ENCODE measurements at regions not wholly inside any gene's neighbourhood (a gene's known extent, or its start where the extent isn't known, plus 50 kb on each side); places are given as distances from the start of the nearest gene placed in this dataset.
"Not testable (repeated sequence)": the region's sequence is repeated elsewhere in the genome, so short reads cannot be mapped to it uniquely, and the experiment has no call there.

DNA sequence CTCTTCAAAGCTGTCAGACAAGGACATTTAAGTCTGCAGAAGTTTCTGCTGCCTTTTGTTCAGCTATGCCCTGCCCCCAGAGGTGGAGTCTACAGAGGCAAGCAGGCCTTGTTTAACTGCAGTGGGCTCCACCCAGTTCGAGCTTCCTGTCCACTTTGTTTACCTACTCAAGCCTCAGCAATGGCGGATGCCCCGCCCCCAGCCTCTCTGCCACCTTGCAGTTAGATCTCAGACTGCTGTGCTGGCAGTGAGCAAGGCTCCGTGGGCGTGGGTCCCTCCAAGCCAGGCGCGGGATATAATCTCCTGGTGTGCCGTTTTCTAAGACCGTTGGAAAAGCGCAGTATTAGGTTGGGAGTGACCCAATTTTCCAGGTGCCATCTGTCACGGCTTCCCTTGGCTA, 144.5 kb upstream of the GOT2 start:
- not testable (repeated sequence) for DNase-seq

DNA sequence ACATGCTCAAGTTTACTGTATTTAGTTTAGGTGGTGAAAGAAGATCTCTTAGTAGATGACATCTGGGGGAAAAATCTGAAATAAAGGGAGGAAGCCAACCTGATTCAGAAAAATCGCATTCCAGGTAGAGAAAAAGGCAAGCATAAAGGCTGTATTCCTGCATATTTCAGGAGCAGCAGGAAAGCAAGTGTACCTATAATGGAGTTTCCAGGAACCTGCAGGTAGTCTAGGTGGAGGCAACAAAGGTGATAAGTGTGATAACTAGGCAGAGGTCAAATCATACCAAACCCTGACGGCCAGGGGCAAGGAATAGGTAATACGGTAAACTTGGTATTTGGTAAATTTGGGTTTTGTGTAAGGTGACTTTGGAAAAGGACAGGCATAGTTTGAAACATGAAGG, 132.8 kb upstream of the GOT2 start:
- DNase-seq: no peak

DNA sequence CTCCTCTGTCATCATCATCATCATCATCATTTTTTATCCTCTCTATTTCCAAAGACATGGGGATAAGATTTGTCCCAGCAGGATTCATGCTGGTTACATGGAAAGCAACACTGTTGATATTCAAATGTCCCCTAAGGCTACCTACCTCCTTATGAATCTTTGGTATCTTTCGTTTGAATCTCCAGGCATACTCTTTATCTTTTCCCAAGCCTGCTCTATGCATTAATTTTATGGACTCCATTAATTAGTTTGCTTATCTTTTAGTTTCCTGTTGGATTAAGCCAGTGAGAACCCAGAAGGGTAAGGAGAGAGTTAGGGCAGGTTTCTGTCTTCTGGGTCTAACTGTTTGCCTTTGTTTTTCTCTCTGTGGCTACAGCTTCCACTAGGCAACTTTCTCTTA, 129.6 kb upstream of the GOT2 start:
- no peak for DNase-seq

DNA sequence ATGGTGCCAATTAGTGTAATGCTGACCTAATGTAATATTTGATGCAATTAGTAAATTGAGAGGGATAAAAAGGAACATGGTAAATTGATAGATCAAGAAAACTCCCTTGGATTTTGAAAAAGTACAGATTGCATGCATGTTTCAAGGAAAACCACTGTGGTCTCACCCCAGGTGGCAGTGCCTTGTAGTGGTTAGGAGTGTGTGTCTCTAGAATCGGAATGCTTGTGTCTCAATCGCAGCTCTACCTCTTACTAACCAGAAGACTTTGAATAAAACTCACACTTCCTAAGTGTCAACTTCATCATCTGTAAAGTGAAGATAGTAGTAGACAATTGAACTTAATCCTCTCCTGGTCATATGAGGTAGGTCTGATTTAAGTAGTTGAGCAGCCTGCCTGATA, 128.9 kb upstream of the GOT2 start:
- no peak for DNase-seq

DNA sequence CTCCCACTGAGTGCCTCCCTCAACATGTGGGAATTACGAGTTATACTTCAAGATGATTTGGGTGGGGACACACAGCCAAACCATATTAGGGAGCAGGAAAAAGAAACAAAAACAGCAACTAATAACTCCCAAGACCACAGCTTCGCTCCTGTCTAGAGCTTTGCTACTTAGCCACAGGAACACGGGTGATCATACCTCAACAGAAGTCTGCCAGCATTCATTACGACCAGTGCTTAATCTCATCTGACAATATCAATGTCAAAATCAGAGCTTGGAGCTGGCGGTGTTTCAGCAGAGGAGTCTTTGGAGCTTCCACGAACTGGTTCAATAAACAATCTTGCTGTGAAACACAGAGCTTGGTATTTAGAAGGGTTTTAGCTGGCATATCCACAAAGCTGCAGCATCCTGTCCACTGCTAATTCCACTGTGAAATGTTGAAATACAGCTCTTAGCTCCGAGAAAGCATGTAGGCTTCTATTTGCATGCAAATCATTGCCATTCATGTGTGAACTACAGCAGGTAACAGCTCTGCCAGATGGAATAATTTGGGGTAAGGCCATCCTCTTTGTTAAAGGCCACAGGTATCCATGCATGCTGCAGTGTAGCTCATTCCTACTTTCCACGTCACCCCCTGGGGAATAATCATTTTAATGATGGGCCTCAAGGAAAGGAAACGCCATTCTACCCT, 128.4 kb upstream of the GOT2 start:
- no peak for DNase-seq

DNA sequence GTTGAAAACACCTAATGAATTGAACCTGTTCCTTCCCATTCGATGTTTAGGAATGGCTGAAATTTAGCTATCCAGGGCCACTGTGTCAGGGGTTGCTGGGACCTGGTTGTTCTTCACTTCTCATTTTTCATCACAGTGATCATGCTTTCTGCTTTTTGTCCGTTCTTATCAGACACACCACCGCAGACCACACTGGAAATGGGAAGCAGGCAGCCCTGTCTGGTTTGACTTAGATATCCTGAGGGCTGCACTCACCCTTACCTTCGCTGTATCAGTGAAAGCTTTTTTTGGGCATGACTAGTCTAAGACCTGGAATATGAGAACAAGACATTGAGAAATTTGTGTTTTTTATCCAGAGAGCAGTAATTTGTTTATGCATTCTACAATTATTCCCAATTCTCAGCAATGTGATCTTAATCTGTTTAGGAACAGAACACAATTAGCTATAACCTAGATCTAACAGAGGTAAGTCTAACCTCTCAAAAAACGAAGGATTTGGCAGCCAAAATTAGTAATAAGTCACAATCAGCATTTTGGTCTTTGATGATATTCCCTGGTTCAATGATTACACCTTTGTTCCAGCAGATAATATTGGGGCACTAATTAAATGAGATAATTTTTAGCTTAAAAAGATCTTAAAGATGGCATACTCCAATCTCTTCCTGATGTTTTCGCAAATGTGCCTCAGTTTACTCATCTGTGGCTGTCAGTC, 126.0 kb upstream of the GOT2 start:
- no peak for DNase-seq

DNA sequence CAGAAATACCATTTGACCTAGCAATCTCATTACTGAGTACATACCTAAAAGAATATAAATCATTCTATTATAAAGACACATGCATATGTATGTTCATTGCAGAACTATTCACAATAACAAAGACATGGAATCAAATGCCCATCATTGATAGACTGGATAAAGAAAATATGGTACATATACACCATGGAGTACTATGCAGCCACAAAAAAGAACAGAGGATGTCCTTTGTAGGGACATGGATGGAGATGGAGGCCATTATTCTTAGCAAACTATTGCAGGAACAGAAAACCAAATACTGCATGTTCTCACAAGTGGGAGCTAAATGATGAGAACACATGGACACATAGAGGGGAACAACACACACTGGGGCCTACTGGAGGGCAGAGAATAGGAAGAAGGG, 124.5 kb upstream of the GOT2 start:
- not testable (repeated sequence) for DNase-seq

DNA sequence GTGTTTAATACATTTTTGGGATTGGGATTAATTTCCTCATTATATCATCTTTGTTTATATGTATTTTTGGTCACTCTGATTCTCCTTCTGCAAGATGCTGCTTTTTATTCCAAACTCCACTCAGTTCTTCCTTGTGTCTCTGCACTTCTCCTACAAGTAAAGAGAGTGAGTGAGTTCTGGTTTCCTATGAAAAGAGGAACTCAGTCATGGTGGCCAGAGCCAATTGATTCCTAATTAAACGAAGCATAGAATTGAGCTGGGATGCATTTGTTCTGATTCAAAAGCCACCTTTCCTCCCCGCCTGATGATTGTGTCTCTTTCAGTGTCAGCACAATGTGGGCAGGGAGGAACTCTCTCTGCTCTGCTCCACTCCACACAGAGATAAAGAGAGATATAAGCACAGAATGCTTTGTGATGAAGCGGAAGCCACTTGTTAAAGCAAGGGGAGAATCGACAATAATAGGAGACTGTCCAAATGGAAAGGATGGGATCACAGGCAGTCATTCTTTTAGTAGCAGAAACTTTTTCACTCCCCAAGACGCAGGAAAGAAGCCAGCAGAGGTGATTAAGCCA, 121.3 kb upstream of the GOT2 start:
- no peak for DNase-seq

DNA sequence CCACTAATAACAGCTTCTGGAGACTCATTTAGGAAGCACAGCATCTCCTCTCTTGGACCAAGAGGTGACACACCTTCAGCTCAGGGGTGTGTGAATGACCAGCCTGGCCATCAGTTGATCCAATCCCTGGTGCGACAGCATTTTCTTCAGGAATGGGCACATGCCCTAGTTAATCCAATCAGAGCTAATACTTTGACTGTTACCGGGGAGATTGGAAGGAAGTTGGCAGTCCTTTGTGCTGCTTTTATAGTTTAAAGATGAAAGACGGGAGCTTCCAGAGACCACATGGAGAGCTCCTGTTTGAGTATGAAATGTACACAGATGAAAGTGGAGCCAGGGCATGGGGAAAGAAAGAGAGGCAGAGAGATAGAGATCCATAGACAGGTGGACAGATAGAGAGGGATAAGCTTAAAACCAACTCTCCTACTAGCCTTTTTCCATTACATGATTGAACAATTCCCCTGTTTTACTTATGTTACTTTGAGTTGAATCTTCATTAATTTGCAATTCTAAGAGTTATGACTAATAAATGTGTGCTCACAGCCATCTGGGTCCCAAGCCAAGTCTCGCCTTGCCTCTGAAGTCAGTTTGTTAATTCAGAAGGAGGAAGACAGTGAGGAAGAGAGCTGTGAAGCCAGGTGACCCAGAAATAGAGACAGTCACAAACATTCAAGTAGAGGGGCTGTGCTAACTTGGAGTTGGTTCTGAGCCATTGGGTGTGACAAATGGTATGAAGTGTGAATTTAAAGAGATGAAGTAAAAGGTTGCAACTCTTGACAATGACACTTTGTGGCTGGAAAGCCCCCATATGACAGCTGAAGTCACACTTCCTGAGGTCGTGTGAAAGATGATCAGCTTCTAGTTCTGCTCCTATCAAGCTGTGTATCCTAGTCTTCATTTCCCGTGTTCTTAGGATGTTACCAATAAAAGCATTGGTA, 120.0 kb upstream of the GOT2 start:
- no peak for DNase-seq

DNA sequence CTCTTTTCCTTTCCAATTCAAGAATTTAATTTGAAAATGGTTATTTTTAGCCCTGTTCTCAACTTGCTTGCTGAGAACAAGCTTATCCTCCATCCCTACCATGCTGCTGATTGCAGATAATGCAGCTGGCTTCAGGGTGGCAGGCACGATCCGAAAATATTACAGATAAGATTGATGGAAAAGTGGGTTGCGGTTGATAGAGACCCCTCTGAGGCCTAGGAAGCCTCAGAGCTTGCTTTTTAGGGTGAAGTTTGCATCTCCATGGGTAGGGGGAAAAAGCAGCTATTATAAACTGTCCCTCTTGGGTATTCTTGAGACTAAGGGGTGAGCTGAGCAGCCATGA, 116.5 kb upstream of the GOT2 start:
- no peak for DNase-seq

DNA sequence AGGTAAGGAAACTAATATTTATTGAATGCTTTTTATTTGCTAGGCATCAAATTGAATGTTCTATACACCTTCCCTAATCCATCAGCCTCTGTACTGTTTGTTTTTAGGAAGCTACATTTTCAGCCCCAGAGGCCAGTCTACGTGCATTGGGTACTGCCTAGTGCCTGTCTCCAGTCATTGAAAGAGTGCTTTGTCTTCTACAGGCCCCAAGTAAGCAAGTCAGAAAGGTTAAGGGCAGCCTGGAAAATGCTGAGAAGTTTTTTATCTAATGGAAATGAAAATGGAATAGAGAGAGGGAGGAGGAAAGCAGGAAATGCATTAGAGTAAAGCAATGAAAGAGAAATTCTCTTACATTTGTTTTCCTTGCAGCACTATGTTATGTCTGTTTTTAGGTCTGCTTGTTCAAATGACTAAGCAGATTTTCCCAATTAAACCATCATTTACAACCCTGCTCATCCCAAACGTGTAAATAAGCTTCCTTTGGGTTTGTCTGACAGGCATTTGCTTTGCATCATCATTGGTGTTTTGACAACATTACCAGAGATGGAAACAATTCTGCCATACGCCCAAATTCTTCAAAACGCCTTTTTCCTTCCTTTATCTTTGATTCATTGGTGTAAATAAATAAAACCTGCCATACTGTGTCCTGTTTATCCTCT, 116.0 kb upstream of the GOT2 start:
- DNase-seq: no peak

DNA sequence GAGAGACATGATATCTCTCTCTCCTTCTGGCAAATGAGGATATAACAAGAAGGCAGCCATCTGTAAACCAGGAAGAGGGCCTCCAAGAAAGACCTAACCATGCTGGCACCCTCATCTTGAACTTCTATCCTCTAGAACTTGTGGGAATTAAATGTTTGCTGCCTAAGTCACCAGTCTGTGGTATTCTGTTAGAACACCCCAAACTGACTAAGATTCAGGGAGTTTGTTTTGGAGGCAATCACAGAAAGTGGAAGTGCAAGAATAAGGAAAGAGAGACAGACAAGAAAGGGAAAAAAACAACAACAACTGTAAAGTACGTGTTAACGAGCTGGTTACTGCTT, 114.5 kb upstream of the GOT2 start:
- DNase-seq: no peak

DNA sequence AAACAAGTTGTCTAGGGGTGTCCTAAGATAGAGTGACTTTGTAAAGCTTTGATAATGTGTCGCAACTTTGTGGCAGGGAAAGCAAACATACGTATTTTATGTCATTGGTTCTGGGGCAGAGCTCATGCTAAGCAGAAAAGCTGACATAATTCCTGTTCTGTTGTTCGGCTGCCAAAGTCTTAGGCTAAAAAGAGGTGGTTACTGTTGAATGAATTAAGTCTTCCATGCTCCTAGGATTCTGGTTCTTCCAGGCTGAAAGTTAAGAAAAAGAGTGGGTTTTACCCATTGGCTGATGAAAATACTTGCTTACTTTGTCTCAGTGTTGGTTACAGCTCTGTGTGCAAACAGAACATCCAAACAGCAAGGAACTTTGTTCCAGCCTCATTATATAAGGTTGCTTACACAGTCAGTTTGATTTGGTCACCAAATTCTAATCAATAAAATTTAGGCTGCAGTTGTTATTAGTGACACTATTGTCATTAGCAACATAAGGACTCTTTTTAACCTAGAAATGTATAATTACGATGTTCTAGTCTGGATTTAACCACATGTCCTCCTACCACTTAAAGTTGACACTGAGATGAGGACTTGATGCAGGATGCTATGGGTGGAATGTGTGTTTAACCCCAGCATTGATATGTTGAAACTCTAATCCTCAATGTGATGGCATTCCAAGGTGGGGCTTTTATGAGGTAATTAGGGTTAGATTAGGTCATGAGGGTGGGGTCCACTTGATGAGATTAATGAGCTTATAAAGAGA, 114.0 kb upstream of the GOT2 start:
- no peak for DNase-seq

DNA sequence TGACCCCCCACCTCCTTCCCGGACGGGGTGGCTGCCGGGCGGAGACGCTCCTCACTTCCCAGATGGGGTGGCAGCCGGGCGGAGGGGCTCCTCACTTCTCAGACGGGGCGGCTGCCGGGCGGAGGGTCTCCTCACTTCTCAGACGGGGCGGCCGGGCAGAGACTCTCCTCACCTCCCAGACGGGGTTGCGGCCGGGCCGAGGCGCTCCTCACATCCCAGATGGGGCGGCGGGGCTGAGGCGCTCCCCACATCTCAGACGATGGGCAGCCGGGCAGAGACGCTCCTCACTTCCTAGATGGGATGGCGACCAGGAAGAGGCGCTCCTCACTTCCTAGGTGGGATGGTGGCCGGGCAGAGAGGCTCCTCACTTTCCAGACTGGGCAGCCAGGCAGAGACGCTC, 112.1 kb upstream of the GOT2 start:
- not testable (repeated sequence) for DNase-seq

DNA sequence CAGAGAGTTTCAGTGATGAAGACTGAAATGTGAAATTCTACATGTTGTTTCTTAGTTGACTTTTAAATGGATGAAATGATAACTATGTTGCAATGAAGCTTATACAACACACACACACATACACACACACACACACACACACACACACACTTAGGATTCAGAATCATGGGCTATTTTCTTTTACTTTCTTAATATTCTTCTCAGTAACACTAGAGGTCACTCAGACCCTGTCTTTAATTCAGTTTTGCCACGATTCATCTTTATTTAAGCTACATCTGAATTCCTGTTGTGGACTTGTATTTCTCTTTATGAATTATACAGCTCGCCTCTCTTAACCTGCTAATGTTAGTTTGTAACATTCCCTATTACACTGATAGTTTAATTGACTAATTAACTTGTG, 109.6 kb upstream of the GOT2 start:
- no peak for DNase-seq

DNA sequence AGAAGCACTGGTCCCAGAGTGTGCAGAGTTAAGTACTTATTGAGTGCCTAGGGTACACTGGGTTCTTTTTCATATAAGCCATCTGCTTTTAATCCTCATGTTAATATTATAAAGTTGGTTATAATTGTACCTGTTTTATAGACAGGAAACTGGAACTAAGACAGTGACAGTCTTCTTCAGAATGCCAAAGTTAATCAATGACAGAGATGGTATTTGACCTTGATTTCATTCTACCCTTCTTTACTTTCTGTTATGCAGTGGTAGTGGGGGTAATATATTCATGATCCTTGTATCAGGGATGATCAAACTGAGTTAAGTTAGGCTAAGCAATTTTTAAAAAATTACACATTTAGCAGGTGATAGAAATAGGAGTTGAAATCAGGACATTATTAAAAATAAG, 108.6 kb upstream of the GOT2 start:
- no peak for DNase-seq

DNA sequence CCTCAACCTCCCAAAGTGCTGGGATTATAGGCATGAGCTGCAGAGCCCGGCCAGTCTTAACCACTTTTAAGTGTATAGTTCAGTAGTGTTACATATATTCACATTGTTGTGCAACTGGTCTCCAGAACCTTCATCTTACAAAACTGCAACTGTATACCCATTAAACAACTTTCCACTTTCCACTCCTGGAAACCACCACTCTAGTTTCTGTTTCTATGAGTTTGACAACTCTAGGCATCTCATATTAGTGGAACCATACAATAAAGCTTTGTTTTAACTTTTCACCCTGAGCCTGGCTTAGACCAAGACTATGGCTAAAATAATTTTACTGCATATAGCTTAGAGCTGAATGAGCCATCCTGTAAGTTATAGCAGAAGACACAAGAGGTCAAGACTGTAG, 108.0 kb upstream of the GOT2 start:
- no peak for DNase-seq

DNA sequence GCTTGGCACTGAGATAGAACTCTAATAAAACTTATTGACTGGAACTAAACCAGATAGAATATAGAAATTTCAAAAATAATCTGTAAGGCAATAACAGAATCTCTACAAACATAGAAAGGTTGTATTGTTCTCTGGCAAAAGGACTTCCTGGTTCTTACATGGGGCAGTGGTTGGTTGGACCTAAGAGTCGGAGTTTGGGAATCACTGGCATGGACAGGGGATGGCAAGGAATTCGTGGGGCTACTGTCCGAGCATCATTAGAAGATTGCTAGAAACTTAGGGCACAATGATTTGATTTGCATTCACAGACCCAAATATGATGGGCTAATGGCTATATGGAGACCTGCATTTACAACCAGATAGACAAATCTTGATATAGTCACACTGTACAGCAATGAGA, 103.8 kb upstream of the GOT2 start:
- no peak for DNase-seq

DNA sequence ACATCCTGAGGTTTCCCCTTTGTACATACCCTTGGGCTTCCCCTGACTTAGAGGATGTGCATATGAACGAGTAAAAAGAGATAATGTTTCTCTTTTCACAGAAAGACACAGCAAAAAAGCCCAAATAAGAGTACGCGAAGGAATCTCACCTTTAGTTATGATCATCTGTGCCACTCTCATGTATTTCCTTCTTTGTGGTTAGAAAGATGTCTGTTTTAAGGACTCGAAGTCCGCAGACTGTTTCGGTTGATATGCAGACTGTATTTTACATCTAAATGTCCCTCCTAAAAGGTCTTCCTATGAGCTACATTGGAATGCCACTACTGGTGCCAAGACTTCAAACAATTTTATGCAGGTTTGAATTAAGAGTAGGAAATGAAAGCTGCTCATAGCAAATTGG, 102.3 kb upstream of the GOT2 start:
- DNase-seq: no peak

DNA sequence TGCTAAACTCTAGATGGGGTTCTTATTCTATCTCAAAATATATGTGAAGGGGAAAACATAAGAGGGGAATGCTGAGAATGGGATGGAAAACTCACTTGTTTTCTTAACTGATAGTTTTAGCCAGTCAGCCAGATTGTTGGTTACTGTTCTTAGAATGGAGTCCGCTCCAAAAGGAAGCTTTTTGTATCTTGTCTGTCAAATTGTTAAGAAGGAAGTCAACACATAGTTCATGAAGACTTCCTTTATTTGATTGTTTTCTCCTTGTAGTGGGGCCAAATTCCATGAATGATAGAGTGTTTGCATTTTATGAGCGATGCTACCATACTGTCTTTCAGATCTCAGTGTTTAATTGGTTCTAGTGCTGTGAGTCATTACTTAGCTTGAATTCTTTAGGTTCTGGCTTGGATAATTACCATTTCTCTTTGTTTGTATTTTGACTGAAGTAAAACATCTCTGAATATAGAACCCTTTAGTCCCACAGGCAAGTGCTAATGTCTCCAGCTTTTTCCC, 98.3 kb upstream of the GOT2 start:
- DNase-seq: no peak

DNA sequence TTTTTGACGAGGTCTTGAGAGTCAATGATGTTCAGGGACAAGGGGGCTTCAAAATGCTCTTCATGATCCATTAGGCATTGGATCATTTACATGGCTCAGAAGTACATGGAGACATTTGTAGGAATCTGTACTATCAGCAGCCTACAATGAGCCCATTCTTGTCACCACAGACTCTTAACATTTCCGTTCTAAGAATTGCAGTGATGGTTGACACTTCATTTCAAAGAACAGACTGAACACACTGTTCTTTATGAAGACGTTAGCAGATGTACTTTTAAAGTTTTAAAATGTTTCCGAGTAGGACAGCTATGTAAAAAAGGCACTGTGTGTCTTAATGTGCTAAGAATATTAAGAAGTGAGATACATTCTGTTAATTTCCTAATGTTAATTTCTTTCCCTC, 97.3 kb upstream of the GOT2 start:
- DNase-seq: no peak

DNA sequence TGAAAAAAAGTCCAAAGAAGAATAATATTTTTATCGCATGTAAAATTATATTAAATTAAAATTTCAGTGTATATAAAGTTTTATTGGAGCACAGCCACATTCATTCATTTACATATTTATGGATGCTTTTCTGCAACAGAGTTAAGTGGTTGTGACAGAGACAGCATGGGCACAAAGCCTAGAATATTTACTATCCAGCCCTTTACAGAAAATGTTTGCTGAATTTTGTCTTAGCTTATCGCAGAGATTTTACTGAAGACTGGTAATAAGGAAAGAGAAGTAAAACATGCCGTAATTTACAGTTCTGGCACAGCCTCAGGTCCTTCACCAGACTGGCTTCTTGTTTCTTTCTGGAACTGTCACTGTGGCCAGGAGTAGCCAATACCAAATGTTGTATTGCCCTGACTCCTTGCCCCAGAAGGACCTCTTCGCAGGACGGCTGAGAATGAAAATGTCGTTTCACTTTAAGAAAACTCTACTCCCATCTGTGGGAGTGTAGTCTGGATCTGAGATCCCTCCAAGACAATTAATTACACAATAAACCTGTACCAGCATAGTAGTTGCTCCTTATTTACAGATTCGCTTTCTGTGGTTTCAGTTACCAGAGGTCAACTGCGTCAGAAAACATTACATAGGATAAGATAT, 94.9 kb upstream of the GOT2 start:
- DNase-seq: no peak
